ENCODE measurements at regions not wholly inside any gene's neighbourhood (a gene's known extent, or its start where the extent isn't known, plus 50 kb on each side); places are given as distances from the start of the nearest gene placed in this dataset.

DNA sequence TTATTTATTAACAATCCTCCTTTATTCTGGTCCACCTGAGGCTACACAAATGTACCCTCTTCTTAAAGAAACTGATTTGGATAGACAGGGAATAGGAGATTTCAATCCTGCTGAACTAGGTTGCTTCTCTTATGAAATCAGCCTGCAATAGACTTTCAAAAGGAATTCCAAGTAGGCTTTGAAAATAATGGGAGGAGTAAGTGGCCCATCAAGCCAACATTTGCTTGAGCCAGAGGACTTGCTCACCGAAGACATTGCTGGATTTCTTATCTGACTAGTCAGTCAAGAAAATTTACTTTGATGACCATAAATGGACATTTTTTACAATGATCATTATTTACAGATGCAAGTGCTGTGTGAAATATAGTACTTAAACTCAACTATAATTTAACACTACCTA is 82.8 kb upstream of the RASSF8 start:
- TF ChIP-seq, protein P1, sequence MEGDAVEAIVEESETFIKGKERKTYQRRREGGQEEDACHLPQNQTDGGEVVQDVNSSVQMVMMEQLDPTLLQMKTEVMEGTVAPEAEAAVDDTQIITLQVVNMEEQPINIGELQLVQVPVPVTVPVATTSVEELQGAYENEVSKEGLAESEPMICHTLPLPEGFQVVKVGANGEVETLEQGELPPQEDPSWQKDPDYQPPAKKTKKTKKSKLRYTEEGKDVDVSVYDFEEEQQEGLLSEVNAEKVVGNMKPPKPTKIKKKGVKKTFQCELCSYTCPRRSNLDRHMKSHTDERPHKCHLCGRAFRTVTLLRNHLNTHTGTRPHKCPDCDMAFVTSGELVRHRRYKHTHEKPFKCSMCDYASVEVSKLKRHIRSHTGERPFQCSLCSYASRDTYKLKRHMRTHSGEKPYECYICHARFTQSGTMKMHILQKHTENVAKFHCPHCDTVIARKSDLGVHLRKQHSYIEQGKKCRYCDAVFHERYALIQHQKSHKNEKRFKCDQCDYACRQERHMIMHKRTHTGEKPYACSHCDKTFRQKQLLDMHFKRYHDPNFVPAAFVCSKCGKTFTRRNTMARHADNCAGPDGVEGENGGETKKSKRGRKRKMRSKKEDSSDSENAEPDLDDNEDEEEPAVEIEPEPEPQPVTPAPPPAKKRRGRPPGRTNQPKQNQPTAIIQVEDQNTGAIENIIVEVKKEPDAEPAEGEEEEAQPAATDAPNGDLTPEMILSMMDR (conservative IDR thresholded peaks at IDR 0.05; ENCODE audit: low read length) = no peak
- no peak for TF ChIP-seq EZH2phosphoT487 (IDR thresholded peaks at IDR 0.05; ENCODE audit: borderline replicate concordance, low read depth, low read length)
